ENCODE measurements at regions not wholly inside any gene's neighbourhood (a gene's known extent, or its start where the extent isn't known, plus 50 kb on each side); places are given as distances from the start of the nearest gene placed in this dataset.

DNA sequence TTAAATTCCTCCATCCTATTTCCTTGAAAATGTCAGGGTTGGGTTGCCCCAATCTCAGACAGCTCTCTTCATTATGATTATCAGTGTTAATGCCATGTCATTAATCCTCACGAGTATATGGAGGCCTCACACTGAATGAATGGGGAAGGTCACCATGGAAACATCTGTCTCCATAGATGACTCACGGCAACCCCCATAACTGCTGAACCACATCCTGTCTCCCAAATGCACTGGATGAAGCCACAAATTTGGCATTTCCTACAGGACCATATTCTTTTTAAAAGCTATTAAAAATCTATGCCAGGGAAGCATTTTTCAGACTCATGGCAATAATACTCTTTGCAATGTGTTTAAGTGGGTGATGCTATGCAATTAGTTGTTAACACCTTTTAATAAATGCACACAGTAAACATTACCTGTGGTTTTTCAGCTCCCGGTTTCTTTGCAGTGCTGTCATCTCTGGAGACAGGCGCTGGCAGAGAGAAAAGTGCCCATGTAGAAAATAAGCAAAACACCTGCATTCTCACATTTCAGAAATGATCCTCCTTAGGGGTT is 80.1 kb upstream of the PTPRK start:
- TF ChIP-seq, protein P1, sequence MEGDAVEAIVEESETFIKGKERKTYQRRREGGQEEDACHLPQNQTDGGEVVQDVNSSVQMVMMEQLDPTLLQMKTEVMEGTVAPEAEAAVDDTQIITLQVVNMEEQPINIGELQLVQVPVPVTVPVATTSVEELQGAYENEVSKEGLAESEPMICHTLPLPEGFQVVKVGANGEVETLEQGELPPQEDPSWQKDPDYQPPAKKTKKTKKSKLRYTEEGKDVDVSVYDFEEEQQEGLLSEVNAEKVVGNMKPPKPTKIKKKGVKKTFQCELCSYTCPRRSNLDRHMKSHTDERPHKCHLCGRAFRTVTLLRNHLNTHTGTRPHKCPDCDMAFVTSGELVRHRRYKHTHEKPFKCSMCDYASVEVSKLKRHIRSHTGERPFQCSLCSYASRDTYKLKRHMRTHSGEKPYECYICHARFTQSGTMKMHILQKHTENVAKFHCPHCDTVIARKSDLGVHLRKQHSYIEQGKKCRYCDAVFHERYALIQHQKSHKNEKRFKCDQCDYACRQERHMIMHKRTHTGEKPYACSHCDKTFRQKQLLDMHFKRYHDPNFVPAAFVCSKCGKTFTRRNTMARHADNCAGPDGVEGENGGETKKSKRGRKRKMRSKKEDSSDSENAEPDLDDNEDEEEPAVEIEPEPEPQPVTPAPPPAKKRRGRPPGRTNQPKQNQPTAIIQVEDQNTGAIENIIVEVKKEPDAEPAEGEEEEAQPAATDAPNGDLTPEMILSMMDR (IDR thresholded peaks at IDR 0.05; ENCODE audit: low read length): no peak
- TF ChIP-seq EZH2 (optimal IDR thresholded peaks at IDR 0.05; ENCODE audit: low read depth, low read length) (no peak), EZH2phosphoT487 (IDR thresholded peaks at IDR 0.05; ENCODE audit: low read length) (no peak)

All from MM.1S (cell line).